EH (cell line): ENCODE measurements at regions not wholly inside any gene's neighbourhood (a gene's known extent, or its start where the extent isn't known, plus 50 kb on each side); places are given as distances from the start of the nearest gene placed in this dataset.

ENCODE experiments used
- DNase-seq: peaks from one replicate; pipeline ENCODE4 v3.0.0-alpha.2; 2015; ENCODE audit warnings: low read depth

- no peak for DNase-seq
Measured at GRCh38 chr12:93043192-93043876, 114.2 kb upstream of the EEA1 start.

DNA sequence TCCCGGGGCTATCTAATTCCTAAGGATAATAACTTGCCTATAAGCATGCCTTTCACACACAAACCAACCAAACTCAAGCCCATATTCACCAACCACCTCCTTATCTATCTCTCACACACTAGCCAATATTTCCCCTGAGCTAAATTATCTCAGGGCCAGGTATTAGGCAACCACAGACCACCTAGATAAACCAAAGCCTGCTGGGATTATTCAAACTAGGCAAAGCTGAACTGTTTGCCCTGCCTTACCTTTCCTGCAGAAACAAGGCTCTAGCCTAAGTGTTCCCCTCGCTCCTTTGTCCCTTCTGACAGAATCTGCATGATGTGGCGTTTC lies 114.7 kb upstream of the EEA1 start:
- no peak for DNase-seq

DNA sequence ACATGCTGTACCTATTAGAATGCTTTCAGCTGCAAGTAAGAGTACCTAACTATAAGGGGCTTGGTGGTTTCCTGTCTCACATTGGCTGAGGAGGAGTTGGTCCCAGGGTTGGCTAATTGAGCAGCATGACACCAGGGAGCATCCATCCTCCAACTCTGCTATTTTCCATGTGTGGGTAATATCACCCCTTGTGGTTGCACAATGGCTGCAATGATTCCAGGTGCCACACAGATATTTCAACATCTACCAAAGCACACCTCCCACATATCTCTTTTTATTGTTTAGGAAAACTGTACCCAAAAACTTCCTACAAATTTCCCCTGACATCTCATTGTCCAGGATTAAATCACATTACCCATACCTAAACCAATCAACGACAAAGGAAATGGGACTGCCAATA lies 118.0 kb upstream of the EEA1 start:
- DNase-seq = no peak

GRCh38 chr12:93048656-93049055 lies 119.6 kb upstream of the EEA1 start:
- no peak for DNase-seq

GRCh38 chr12:93050026-93050747 lies 121.1 kb upstream of the EEA1 start:
- DNase-seq = peak; percentile 74

- DNase-seq = no peak
Measured at GRCh38 chr12:93050748-93051081, 121.6 kb upstream of the EEA1 start.

GRCh38 chr12:93054021-93054420 lies 124.9 kb upstream of the EEA1 start:
- no peak for DNase-seq

GRCh38 chr12:93055221-93055620 lies 126.1 kb upstream of the EEA1 start:
- no peak for DNase-seq

DNA sequence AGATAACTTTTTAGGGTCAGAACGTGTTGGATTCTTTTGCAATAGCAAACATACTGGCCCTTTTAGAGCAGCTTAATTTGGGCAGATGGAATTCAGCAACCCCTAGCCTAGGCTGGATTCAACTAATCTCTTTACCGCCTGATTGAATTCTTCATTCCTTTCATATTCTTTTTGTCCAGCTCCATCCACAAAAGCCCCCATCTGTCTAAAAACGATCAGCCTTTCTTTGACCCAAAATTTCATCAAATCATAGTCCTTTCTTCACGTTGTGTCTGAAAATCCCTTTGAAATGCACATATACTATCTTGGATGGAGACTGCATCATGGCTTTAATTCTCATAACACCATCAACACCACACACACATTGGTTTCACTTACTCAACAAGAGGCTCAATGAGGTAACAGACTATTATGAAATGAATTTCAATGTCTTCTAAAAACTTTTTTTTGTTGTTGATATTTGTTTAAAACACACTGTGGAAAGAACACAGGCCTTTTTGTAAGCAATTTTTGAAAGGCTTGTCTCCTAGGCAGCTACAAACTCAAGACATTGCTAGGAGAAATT lies 128.0 kb upstream of the EEA1 start:
- DNase-seq = no peak

GRCh38 chr12:93058280-93058679 lies 129.2 kb upstream of the EEA1 start:
- no peak for DNase-seq

DNA sequence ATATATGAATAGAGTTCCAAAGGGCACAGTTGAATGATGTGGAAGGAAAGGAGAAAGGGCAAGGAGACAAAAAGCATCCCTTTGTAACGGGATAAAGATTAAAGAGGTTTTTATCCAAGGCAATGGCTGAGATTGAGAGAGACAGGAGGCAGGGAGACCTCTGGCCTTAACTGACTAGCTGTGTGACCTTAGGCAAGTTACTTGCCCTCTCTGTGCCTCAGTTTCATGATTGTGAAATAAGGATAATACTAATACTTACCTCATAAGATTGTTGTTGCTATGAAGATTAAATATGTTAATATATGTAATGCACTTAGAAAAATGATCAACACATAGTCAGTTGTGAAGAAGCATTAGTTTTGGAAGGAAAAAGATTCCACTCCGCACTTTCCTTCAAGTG lies 130.2 kb upstream of the EEA1 start:
- DNase-seq = no peak

DNA sequence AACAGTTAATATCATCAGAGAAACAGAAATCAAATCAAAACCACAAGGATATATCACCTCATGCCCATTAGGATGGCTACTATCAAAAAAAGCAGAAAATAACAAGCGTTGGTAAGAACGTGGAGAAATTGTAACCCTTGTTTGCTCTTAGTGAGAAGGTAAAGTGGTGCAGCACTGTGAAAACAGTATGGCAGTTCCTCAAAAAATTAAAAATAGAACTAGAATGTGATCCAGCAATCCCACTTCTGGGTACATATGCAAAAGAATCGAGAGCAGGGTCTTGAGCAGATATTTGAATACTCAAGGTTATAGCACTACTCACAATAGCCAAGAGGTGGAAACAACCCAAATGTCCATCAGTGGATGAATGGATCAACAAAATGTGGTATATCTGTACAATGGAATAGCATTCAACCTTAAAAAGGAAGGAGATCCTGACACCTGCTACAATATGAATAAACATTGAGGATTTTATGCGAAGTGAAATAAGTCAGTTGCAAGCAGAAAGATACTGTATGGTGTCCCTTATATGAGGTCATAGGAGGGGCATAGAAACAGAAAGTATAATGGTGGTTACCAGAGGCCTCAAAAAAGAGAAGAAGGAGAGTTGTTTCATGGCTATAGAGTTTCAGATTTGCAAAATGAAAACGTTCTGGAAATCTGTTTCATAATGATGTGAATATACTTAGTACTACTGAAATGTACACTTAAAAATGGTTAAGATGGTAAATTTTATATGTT lies 131.0 kb upstream of the EEA1 start:
- no peak for DNase-seq

GRCh38 chr12:93060666-93061472 lies 131.8 kb upstream of the EEA1 start:
- DNase-seq = peak; percentile 66

DNA sequence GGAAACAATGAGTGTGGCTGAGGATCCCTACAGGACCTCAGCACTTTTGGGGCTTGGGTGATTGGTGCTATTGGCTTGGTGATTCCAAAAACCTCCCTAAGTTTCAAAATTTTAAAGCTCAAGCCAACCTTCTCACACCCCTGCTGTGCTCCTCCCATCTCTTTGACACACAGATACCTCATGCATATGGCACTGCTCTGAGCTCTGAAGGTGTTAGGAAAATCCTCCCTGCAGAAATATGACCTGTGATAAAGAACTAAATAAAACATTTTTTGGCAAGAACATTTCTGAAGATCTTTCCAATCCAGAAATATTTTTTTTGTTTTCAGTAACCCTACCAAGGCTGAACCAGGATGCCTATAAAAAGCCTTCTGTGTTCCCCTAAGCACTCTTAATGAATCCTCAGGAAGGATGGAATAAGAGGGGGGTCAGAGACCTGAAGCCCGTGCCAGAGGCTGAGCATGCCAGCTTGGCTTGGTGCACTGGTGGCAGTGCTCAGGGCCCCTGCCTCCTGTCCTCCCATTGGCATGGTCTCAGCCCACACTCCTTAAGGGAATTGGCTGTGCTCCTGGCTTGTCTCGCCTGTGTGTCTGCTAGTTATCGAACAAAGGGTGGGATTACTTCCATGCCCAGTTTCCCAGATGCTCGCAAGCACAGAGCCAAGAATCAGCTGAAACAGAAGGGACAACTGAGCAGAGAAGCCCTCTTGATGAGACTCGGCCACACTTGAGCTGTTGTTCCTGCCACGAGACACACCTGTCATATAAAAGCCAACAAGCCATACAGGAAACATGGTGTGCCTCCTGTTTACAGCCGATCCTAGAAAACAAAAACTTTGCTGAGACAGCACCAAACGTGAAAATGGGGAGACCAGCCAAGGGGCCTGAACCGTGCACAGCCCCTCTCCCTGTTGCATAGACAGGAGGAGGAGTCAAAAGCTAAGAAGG lies 132.7 kb upstream of the EEA1 start:
- DNase-seq = no peak

- DNase-seq = no peak
Measured at GRCh38 chr12:93065896-93066295, 136.8 kb upstream of the EEA1 start.

GRCh38 chr12:93072340-93072739 lies 143.2 kb upstream of the EEA1 start:
- no peak for DNase-seq

DNA sequence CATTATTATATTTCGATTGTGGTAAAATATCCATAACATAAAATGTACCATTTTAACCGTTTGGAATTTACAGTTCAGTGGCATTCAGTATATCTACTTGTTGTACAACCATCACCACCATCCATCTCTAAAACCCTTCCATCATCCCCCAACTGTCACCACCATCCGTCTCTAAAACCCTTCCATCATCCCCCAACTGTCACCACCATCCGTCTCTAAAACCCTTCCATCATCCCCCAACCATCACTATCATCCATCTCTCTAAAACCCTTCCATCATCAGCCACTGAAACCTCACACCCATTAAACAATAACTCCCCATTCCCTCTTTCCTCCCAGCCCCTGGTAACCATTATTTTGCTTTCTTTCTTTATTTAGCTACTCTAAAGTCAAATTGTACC lies 144.2 kb upstream of the EEA1 start:
- DNase-seq = no peak

- DNase-seq = peak; percentile 23
Measured at GRCh38 chr12:93078059-93078458, 149.0 kb upstream of the EEA1 start.

GRCh38 chr12:93078577-93078976 lies 149.5 kb upstream of the EEA1 start:
- no peak for DNase-seq

GRCh38 chr12:93079271-93079670 lies 150.2 kb upstream of the EEA1 start:
- no peak for DNase-seq

- no peak for DNase-seq
Measured at GRCh38 chr12:93079976-93080375, 150.9 kb upstream of the EEA1 start.
